Progenitor cell of endocrine pancreas (in vitro differentiated cells): ENCODE measurements at regions not wholly inside any gene's neighbourhood (a gene's known extent, or its start where the extent isn't known, plus 50 kb on each side); places are given as distances from the start of the nearest gene placed in this dataset.
A peak's percentile ranks its signal among the peaks of the same experiment; 100 is the strongest.

Source experiments
- DNase-seq: peaks from one replicate; pipeline ENCODE4 v3.0.0; 2021; ENCODE audit warnings: low spot score; ENCODE audit not compliant: unreplicated experiment
- H3K27ac Mint-ChIP-seq: 2 replicates; pipeline ENCODE4 v1.8.0; 2021; ENCODE audit warnings: mild to moderate bottlenecking, moderate library complexity, mixed read lengths
- H3K27me3 Mint-ChIP-seq: 2 replicates; pipeline ENCODE4 v1.8.0; 2021; ENCODE audit warnings: mixed read lengths
- H3K36me3 Mint-ChIP-seq: 2 replicates; pipeline ENCODE4 v1.8.0; 2022; ENCODE audit warnings: mixed read lengths; ENCODE audit not compliant: insufficient read depth
- H3K4me1 Mint-ChIP-seq: 2 replicates; pipeline ENCODE4 v1.8.0; 2021; ENCODE audit warnings: low read depth, mixed read lengths
- H3K4me3 Mint-ChIP-seq: 2 replicates; pipeline ENCODE4 v1.8.0; 2021; ENCODE audit warnings: low read depth, mild to moderate bottlenecking, moderate library complexity, mixed read lengths
- H3K9me3 Mint-ChIP-seq: 2 replicates; pipeline ENCODE4 v1.8.0; 2021; ENCODE audit warnings: low read depth, mixed read lengths
- TF ChIP-seq, protein P1 (sequence below): fragments of 200-600 bp; sonication (generic); IDR thresholded peaks from one replicate; pipeline ENCODE4 v1.5.0; 2021; ENCODE audit warnings: antibody characterized with exemption, mild to moderate bottlenecking; ENCODE audit not compliant: unreplicated experiment

DNA sequence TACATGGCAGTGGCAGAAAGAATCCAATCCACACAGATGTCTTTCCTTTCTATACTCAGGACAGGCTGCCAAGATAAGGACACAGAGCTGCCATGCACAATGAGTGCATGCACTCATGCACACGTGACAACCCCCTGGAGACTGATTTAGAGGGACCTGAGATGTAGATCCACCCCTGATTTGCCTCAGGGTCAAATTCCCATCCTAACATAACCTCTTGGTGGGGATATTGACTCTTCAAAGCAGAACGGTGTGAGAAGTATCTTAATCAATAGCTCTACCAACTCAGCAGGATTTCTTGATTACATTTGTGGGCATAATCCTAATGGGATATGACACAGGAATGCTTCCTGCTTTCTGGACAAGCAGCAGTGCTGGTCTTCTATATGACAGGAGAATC, 125.2 kb upstream of the DSCAM start:
- Mint-ChIP-seq H3K36me3 (peaks cover 2% of the 10 kb centered on the region), H3K4me1 (peaks cover 20% of the 10 kb centered on the region), H3K27ac (no peak overlapping the region), H3K27me3 (peaks cover 15% of the 10 kb centered on the region), H3K9me3 (no peaks in the 10 kb centered on the region), H3K4me3 (no peak overlapping the region)
- TF ChIP-seq, protein P1, sequence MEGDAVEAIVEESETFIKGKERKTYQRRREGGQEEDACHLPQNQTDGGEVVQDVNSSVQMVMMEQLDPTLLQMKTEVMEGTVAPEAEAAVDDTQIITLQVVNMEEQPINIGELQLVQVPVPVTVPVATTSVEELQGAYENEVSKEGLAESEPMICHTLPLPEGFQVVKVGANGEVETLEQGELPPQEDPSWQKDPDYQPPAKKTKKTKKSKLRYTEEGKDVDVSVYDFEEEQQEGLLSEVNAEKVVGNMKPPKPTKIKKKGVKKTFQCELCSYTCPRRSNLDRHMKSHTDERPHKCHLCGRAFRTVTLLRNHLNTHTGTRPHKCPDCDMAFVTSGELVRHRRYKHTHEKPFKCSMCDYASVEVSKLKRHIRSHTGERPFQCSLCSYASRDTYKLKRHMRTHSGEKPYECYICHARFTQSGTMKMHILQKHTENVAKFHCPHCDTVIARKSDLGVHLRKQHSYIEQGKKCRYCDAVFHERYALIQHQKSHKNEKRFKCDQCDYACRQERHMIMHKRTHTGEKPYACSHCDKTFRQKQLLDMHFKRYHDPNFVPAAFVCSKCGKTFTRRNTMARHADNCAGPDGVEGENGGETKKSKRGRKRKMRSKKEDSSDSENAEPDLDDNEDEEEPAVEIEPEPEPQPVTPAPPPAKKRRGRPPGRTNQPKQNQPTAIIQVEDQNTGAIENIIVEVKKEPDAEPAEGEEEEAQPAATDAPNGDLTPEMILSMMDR, result no peak
- no peak for DNase-seq

DNA sequence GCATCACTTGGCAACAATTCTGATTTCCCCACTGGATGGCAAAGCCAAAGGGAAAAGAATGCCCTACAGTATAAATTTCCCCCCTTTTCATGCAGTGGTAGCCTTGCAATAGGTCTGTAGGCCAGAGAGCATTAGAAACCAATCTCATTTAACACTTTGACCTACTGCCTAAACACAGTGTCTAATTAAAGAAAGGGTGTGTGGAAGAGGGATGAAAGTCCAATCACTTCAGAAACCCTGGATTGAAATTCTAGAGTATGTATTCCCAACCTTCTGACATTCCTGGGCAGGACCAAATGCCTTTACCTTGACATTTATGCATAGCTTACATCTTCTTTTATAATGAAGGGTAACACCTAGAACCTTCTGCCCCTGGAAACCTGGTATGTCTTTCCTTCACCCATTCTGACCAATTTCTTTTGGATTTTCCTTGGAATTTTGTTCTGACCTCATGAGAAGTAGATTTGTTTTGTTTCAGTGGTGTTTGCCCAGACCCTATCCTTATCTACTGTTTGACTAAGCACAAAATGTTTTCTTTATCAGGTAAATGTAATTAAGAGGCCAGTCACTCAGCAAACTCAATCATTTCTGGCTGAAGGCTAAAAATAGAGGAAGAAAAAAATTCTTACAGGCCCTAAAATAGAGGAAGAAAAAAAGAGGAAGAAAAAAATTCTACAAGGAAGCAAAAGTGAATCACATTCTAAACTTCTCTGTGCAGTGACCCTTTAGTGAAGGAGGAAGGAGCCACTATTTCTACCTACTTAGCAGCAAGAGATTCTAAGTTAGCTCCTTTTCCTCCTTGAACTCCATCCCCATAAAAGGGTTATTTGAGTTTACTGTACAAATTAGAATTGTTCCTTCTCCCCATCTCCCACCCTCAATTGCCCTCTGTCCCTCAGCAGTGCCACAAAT, 129.5 kb upstream of the DSCAM start:
- Mint-ChIP-seq H3K9me3 (peaks cover 13% of the 10 kb centered on the region), H3K27ac (peak overlapping the region; percentile 50), H3K4me1 (peaks cover 19% of the 10 kb centered on the region), H3K27me3 (no peaks in the 10 kb centered on the region), H3K36me3 (peaks cover 6% of the 10 kb centered on the region), H3K4me3 (no peak overlapping the region)
- DNase-seq, result no peak
- TF ChIP-seq, protein P1, result no peak

DNA sequence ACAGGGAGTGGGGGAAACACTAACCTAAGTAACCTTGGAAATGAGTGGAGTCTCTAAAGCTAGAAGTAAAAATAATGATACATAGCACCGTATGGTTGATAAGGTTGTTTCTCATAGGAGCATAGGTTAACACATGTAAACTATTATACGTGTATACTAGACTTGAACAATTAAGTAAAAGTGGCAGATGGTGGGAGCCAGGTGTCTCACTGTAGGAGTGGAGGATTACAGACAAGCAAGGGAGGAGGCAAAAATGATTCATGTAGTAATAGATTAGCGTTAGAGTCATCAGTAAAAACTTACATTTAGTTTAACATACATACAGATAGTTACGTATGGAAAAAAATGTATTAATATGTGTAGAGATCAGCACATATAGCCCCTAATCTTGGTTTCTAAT, 138.4 kb upstream of the DSCAM start:
- no peak overlapping the region for H3K4me3 Mint-ChIP-seq
- no peak overlapping the region for H3K27ac Mint-ChIP-seq
- peaks cover 2% of the 10 kb centered on the region for H3K36me3 Mint-ChIP-seq
- H3K27me3 Mint-ChIP-seq, result no peaks in the 10 kb centered on the region
- TF ChIP-seq, protein P1, result no peak
- no peak for DNase-seq
- H3K4me1 Mint-ChIP-seq, result no peaks in the 10 kb centered on the region
- H3K9me3 Mint-ChIP-seq, result peaks cover 25% of the 10 kb centered on the region

DNA sequence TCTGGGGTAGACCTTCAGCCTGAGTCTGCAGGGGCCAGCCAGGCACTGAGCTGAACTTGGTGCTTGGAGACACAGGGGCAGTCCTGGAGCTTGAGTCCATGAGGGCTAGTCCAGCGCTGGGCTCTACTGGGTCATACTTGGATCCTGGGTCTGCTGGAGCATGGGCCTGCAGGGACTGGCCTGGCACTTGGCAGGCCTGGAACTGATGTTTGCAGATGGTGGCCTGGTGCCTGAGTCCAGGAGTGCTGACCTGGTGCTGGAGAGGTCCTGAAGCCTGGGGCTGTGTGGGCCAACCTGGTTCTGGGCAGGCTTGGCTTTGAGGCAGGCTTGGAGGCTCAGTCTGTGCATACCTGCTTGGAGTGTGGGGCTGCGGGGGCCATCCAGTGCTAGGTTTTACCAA, 143.4 kb upstream of the DSCAM start:
- no peak for DNase-seq
- H3K27me3 Mint-ChIP-seq, result peaks cover under 1% of the 10 kb centered on the region
- TF ChIP-seq, protein P1, result no peak
- peaks cover 6% of the 10 kb centered on the region for H3K9me3 Mint-ChIP-seq
- no peak overlapping the region for H3K4me3 Mint-ChIP-seq
- H3K27ac Mint-ChIP-seq, result no peak overlapping the region
- H3K36me3 Mint-ChIP-seq, result no peaks in the 10 kb centered on the region
- peaks cover 2% of the 10 kb centered on the region for H3K4me1 Mint-ChIP-seq

DNA sequence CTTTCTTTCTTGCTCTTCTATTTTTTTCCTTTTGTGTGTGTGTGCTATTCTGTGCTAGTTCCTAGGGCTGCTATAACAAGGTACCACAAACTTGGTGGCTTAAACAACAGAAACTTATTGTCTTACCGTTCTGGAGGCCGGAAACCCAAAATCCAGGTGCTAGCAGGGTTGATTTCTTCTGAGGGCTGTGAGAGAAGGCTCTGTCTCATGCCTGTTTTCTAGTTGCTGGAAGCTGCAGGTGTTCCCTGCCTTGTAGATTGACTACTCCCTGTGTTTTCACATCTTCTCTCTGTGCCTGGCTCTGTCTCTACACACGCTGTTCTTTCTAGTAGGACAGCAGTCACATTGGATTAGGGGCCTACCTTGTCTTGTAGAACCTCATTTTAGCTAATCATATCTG, 150.9 kb upstream of the DSCAM start:
- no peak for DNase-seq
- Mint-ChIP-seq H3K4me3 (no peak overlapping the region), H3K27ac (no peak overlapping the region), H3K36me3 (peaks cover 5% of the 10 kb centered on the region), H3K27me3 (peaks cover 4% of the 10 kb centered on the region), H3K9me3 (peaks cover 17% of the 10 kb centered on the region), H3K4me1 (no peaks in the 10 kb centered on the region)
- TF ChIP-seq, protein P1, result no peak
